ENCODE measurements at regions not wholly inside any gene's neighbourhood (a gene's known extent, or its start where the extent isn't known, plus 50 kb on each side); places are given as distances from the start of the nearest gene placed in this dataset.

GRCh38 chr5:96275051-96275450, 158.0 kb downstream of the PCSK1 start:
- TF ChIP-seq POLR2A (IDR thresholded peaks at IDR 0.05) = no peak
- TF ChIP-seq, protein P1, sequence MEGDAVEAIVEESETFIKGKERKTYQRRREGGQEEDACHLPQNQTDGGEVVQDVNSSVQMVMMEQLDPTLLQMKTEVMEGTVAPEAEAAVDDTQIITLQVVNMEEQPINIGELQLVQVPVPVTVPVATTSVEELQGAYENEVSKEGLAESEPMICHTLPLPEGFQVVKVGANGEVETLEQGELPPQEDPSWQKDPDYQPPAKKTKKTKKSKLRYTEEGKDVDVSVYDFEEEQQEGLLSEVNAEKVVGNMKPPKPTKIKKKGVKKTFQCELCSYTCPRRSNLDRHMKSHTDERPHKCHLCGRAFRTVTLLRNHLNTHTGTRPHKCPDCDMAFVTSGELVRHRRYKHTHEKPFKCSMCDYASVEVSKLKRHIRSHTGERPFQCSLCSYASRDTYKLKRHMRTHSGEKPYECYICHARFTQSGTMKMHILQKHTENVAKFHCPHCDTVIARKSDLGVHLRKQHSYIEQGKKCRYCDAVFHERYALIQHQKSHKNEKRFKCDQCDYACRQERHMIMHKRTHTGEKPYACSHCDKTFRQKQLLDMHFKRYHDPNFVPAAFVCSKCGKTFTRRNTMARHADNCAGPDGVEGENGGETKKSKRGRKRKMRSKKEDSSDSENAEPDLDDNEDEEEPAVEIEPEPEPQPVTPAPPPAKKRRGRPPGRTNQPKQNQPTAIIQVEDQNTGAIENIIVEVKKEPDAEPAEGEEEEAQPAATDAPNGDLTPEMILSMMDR (IDR thresholded peaks at IDR 0.05) = no peak

Measured in tibial nerve (tissue), 3 donors.